GM19372 (cell line): ENCODE measurements at regions not wholly inside any gene's neighbourhood (a gene's known extent, or its start where the extent isn't known, plus 50 kb on each side); places are given as distances from the start of the nearest gene placed in this dataset.

ENCODE experiments used
- ATAC-seq: cut with Tn5 transposase; IDR thresholded peaks from one replicate; pipeline ENCODE4 v1.9.1; 2021; ENCODE audit warnings: mild to moderate bottlenecking, low read depth, moderate library complexity; ENCODE audit not compliant: unreplicated experiment

- ATAC-seq, result no peak
These were observed 504.6 kb upstream of the MKI67 start for GRCh38 chr10:128630787-128631252.

GRCh38 chr10:128631801-128632241 is 505.6 kb upstream of the MKI67 start:
- ATAC-seq, result no peak

GRCh38 chr10:128632694-128633093 is 506.5 kb upstream of the MKI67 start:
- no peak for ATAC-seq

GRCh38 chr10:128633864-128634540 is 507.8 kb upstream of the MKI67 start:
- no peak for ATAC-seq

GRCh38 chr10:128642023-128642422 is 515.8 kb upstream of the MKI67 start:
- no peak for ATAC-seq

GRCh38 chr10:128642502-128642901 is 516.3 kb upstream of the MKI67 start:
- ATAC-seq, result no peak

- no peak for ATAC-seq
These were observed 517.4 kb upstream of the MKI67 start for GRCh38 chr10:128643658-128644057.

- ATAC-seq, result no peak
These were observed 519.3 kb upstream of the MKI67 start for GRCh38 chr10:128645486-128645885.

- no peak for ATAC-seq
These were observed 520.7 kb upstream of the MKI67 start for GRCh38 chr10:128646956-128647355.

GRCh38 chr10:128657548-128657947 is 531.3 kb upstream of the MKI67 start:
- ATAC-seq, result no peak

GRCh38 chr10:128660726-128661125 is 534.5 kb upstream of the MKI67 start:
- ATAC-seq, result no peak

- ATAC-seq, result no peak
These were observed 535.4 kb upstream of the MKI67 start for GRCh38 chr10:128661404-128662197.

- ATAC-seq, result no peak
These were observed 536.3 kb upstream of the MKI67 start for GRCh38 chr10:128662520-128662919.

- ATAC-seq, result no peak
These were observed 538.5 kb upstream of the MKI67 start for GRCh38 chr10:128664729-128665128.

GRCh38 chr10:128675405-128675804 is 549.2 kb upstream of the MKI67 start:
- ATAC-seq, result no peak

GRCh38 chr10:128680116-128680515 is 553.9 kb upstream of the MKI67 start:
- no peak for ATAC-seq

- ATAC-seq, result no peak
These were observed 558.0 kb upstream of the MKI67 start for GRCh38 chr10:128684215-128684614.

GRCh38 chr10:128686630-128687278 is 560.5 kb upstream of the MKI67 start:
- no peak for ATAC-seq

- ATAC-seq, result no peak
These were observed 561.2 kb upstream of the MKI67 start for GRCh38 chr10:128687408-128687807.

- no peak for ATAC-seq
These were observed 561.8 kb upstream of the MKI67 start for GRCh38 chr10:128687927-128688549.

- no peak for ATAC-seq
These were observed 563.4 kb upstream of the MKI67 start for GRCh38 chr10:128689667-128690066.
